ENCODE measurements at regions not wholly inside any gene's neighbourhood (a gene's known extent, or its start where the extent isn't known, plus 50 kb on each side); places are given as distances from the start of the nearest gene placed in this dataset.
A peak's percentile ranks its signal among the peaks of the same experiment; 100 is the strongest.

GRCh38 chr5:171577042-171577758 lies 157.8 kb downstream of the FGF18 start:
- Histone ChIP-seq H3K27ac (no peak overlapping the region), H3K4me3 (no peak overlapping the region), H3K36me3 (no peaks in the 10 kb centered on the region), H3K27me3 (no peaks in the 10 kb centered on the region), H3K4me1 (no peaks in the 10 kb centered on the region), H3K9me3 (no peaks in the 10 kb centered on the region)
- 90% methylated on average over 13 of the region's 13 CpGs for WGBS, 2 donors
- ATAC-seq (ENCODE audit: low FRiP score in 2 of 2) (no peak), DNase-seq (no peak)
- TF ChIP-seq POLR2A (IDR thresholded peaks at IDR 0.05) (no peak), POLR2AphosphoS5 (IDR thresholded peaks at IDR 0.05) (no peak), EP300 (IDR thresholded peaks at IDR 0.05) (no peak)

GRCh38 chr5:171578049-171578828 lies 158.8 kb downstream of the FGF18 start:
- ATAC-seq (ENCODE audit: low FRiP score in 2 of 2) (peak in 1 of 2 donors; percentile 56), DNase-seq (no peak)
- H3K9me3 ChIP-seq, result no peaks in the 10 kb centered on the region
- no peak for TF ChIP-seq POLR2AphosphoS5 (IDR thresholded peaks at IDR 0.05)
- no peak for TF ChIP-seq CTCF (IDR thresholded peaks at IDR 0.05)
- no peak for TF ChIP-seq EP300 (IDR thresholded peaks at IDR 0.05)
- H3K27me3 ChIP-seq, result no peaks in the 10 kb centered on the region
- no peaks in the 10 kb centered on the region for H3K36me3 ChIP-seq
- H3K27ac ChIP-seq, result peak overlapping the region in 1 of 4 donors; percentile 7
- no peak overlapping the region for H3K4me3 ChIP-seq
- no peaks in the 10 kb centered on the region for H3K4me1 ChIP-seq
- WGBS, 2 donors, result 78 to 81% methylated on average over 6 to 11 of the region's 11 CpGs

DNA sequence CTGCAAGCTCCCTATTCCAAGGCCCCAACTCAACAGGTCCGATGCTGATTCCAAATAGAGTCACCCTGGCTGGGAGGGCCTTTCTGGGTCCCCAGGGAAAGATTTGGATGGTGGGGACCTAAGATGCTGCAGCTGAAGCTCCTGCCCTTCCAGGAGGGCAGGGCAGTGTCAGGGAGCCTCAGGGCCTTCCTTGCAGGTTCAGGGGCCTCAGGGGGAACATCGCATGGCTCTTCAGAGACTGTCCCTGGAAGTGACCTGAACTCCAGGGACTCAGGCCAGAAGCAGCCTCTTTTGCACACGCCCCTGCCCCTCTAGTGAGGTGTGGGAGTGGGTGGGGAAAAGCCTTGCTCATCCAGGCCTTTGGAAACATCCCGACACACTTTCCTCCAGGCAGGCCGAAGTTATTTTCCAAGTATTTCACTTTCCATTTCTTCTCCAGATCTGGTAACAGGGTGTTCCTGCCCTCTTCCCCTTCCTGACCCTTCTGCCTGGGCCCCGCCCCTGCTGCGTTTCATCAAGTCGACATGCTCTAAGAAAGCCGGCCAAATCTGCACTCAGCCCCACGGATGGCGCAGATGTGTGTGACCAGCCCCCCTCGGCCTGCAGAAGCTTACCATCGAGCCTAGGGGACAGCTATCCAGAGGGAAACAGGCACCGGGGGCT lies 159.5 kb downstream of the FGF18 start:
- no peaks in the 10 kb centered on the region for H3K27me3 ChIP-seq
- peak overlapping the region in 1 of 4 donors; percentile 7 for H3K27ac ChIP-seq
- ATAC-seq (ENCODE audit: low FRiP score in 2 of 2), result peak in 1 of 2 donors; percentile 65
- H3K9me3 ChIP-seq, result no peaks in the 10 kb centered on the region
- 59 to 75% methylated on average over 13 to 14 of the region's 14 CpGs for WGBS, 2 donors
- DNase-seq, result peak in 1 of 2 donors; percentile 54
- TF ChIP-seq POLR2AphosphoS5 (IDR thresholded peaks at IDR 0.05) (no peak), EP300 (IDR thresholded peaks at IDR 0.05) (no peak), POLR2A (IDR thresholded peaks at IDR 0.05) (no peak), CTCF (IDR thresholded peaks at IDR 0.05) (no peak)
- H3K4me3 ChIP-seq, result no peak overlapping the region
- no peaks in the 10 kb centered on the region for H3K4me1 ChIP-seq
- no peaks in the 10 kb centered on the region for H3K36me3 ChIP-seq

DNA sequence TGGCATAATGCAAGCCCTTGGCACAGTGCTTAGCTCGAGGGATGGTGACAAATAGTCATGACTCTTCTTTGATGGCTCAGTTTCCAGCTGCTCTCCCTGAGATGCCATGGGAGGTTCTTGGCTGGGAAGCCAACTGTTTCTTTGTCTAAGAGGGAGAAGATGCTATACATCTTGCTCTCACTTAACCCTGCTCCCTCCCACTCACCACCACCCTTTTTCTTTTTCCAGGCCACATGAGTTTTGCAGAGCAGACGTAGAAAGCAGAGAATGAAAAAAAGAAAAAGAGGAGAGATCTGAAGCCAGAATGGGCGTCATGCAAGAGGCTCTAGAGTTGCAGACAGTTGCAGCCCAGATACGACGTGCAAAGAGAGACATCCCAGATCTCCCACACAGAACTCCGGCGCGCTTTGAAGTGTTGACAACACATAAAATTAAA lies 160.5 kb downstream of the FGF18 start:
- DNase-seq, result no peak
- Histone ChIP-seq H3K27ac (no peak overlapping the region), H3K4me3 (no peak overlapping the region), H3K4me1 (no peaks in the 10 kb centered on the region), H3K36me3 (no peaks in the 10 kb centered on the region), H3K27me3 (no peaks in the 10 kb centered on the region), H3K9me3 (no peaks in the 10 kb centered on the region)
- TF ChIP-seq CTCF (IDR thresholded peaks at IDR 0.05), result no peak
- TF ChIP-seq POLR2A (IDR thresholded peaks at IDR 0.05), result no peak
- no peak for TF ChIP-seq POLR2AphosphoS5 (IDR thresholded peaks at IDR 0.05)
- no peak for TF ChIP-seq EP300 (IDR thresholded peaks at IDR 0.05)
- WGBS, 2 donors, result 71 to 73% methylated on average over 8 of the region's 8 CpGs
- ATAC-seq (ENCODE audit: low FRiP score in 2 of 2), result peak in 1 of 2 donors; percentile 73
